ENCODE measurements at regions not wholly inside any gene's neighbourhood (a gene's known extent, or its start where the extent isn't known, plus 50 kb on each side); places are given as distances from the start of the nearest gene placed in this dataset.

- TF ChIP-seq POLR2A (IDR thresholded peaks at IDR 0.05): no peak
- no peak for TF ChIP-seq EP300 (IDR thresholded peaks at IDR 0.05)
- TF ChIP-seq, protein P1, sequence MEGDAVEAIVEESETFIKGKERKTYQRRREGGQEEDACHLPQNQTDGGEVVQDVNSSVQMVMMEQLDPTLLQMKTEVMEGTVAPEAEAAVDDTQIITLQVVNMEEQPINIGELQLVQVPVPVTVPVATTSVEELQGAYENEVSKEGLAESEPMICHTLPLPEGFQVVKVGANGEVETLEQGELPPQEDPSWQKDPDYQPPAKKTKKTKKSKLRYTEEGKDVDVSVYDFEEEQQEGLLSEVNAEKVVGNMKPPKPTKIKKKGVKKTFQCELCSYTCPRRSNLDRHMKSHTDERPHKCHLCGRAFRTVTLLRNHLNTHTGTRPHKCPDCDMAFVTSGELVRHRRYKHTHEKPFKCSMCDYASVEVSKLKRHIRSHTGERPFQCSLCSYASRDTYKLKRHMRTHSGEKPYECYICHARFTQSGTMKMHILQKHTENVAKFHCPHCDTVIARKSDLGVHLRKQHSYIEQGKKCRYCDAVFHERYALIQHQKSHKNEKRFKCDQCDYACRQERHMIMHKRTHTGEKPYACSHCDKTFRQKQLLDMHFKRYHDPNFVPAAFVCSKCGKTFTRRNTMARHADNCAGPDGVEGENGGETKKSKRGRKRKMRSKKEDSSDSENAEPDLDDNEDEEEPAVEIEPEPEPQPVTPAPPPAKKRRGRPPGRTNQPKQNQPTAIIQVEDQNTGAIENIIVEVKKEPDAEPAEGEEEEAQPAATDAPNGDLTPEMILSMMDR (IDR thresholded peaks at IDR 0.05): no peak
- Histone ChIP-seq H3K9me3 (no peaks in the 10 kb centered on the region), H3K27ac (no peak overlapping the region), H3K4me1 (no peaks in the 10 kb centered on the region), H3K4me3 (no peak overlapping the region), H3K27me3 (no peaks in the 10 kb centered on the region), H3K36me3 (no peaks in the 10 kb centered on the region)
- DNase-seq (ENCODE audit: low spot score in 2 of 2): no peak
- WGBS, 2 donors: 56 to 65% methylated on average over 2 of the region's 2 CpGs
Observed at GRCh38 chr1:195328102-195328501, 1280.1 kb downstream of the KCNT2 start.

DNA sequence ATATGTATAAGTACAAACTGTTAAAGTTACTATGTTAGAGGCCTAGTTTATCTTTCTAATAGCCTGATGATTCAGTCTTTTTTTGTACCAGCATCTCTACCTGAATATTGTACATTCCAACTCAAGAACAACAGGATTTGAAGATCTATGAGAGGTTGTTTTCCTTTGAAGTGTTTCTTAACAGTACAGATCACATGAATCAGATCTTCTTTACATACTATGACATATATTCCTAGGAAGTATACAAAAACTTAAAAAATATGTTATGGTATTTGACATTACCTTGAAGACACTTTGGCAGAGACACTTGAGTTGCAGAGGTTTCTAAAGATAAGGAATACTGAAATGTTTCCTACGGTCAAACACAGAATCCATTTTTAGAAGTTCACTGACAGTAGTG, 1280.9 kb downstream of the KCNT2 start:
- TF ChIP-seq, protein P1 (IDR thresholded peaks at IDR 0.05): no peak
- TF ChIP-seq POLR2A (IDR thresholded peaks at IDR 0.05) (no peak), EP300 (IDR thresholded peaks at IDR 0.05) (no peak)
- Histone ChIP-seq H3K4me3 (no peak overlapping the region), H3K9me3 (no peaks in the 10 kb centered on the region), H3K27ac (no peak overlapping the region), H3K27me3 (no peaks in the 10 kb centered on the region), H3K4me1 (no peaks in the 10 kb centered on the region), H3K36me3 (no peaks in the 10 kb centered on the region)
- WGBS, 2 donors: 53 to 62% methylated on average over 1 of the region's 1 CpG
- no peak for DNase-seq (ENCODE audit: low spot score in 2 of 2)

GRCh38 chr1:195326325-195326724, 1281.9 kb downstream of the KCNT2 start:
- TF ChIP-seq, protein P1 (IDR thresholded peaks at IDR 0.05): no peak
- TF ChIP-seq POLR2A (IDR thresholded peaks at IDR 0.05): no peak
- TF ChIP-seq EP300 (IDR thresholded peaks at IDR 0.05): no peak
- Histone ChIP-seq H3K27me3 (no peaks in the 10 kb centered on the region), H3K4me3 (no peak overlapping the region), H3K36me3 (no peaks in the 10 kb centered on the region), H3K9me3 (no peaks in the 10 kb centered on the region), H3K27ac (no peak overlapping the region), H3K4me1 (no peaks in the 10 kb centered on the region)
- DNase-seq (ENCODE audit: low spot score in 2 of 2): no peak
- 49 to 57% methylated on average over 1 of the region's 1 CpG for WGBS, 2 donors

- Histone ChIP-seq H3K36me3 (no peaks in the 10 kb centered on the region), H3K4me1 (no peaks in the 10 kb centered on the region), H3K9me3 (no peaks in the 10 kb centered on the region), H3K4me3 (no peak overlapping the region), H3K27ac (no peak overlapping the region), H3K27me3 (no peaks in the 10 kb centered on the region)
- no peak for DNase-seq (ENCODE audit: low spot score in 2 of 2)
- WGBS, 2 donors: 95 to 97% methylated on average over 12 of the region's 12 CpGs
- TF ChIP-seq POLR2A (IDR thresholded peaks at IDR 0.05) (no peak), EP300 (IDR thresholded peaks at IDR 0.05) (no peak)
- TF ChIP-seq, protein P1 (IDR thresholded peaks at IDR 0.05): no peak
Observed at GRCh38 chr1:195325181-195325580, 1283.1 kb downstream of the KCNT2 start.

- no peak for DNase-seq (ENCODE audit: low spot score in 2 of 2)
- H3K4me1 ChIP-seq: no peaks in the 10 kb centered on the region
- 50 to 55% methylated on average over 4 of the region's 4 CpGs for WGBS, 2 donors
- no peaks in the 10 kb centered on the region for H3K36me3 ChIP-seq
- no peak overlapping the region for H3K27ac ChIP-seq
- H3K9me3 ChIP-seq: no peaks in the 10 kb centered on the region
- H3K4me3 ChIP-seq: no peak overlapping the region
- H3K27me3 ChIP-seq: no peaks in the 10 kb centered on the region
- TF ChIP-seq, protein P1 (IDR thresholded peaks at IDR 0.05): no peak
- no peak for TF ChIP-seq EP300 (IDR thresholded peaks at IDR 0.05)
- TF ChIP-seq POLR2A (IDR thresholded peaks at IDR 0.05): no peak
Observed at GRCh38 chr1:195306281-195306680, 1302.0 kb downstream of the KCNT2 start.
